Testis (tissue), 2 donors: ENCODE measurements at regions not wholly inside any gene's neighbourhood (a gene's known extent, or its start where the extent isn't known, plus 50 kb on each side); places are given as distances from the start of the nearest gene placed in this dataset.
A peak's percentile ranks its signal among the peaks of the same experiment; 100 is the strongest.

Source experiments
- DNase-seq: peaks from one replicate; pipeline ENCODE4 v3.0.0-alpha.2; 2019
- H3K27ac ChIP-seq, 2 donors: fragments of 200-600 bp; sonication (generic); one replicate each; pipeline ENCODE4 v1.5.1; 2019
- H3K27me3 ChIP-seq: fragments of 200-600 bp; sonication (generic); one replicate; pipeline ENCODE4 v1.5.1; 2019
- H3K36me3 ChIP-seq: fragments of 200-600 bp; sonication (generic); one replicate; pipeline ENCODE4 v1.5.1; 2017; ENCODE audit warnings: low read depth; ENCODE audit errors: missing control alignments
- H3K4me1 ChIP-seq: fragments of 200-600 bp; sonication (generic); one replicate; pipeline ENCODE4 v1.5.1; 2019
- H3K4me3 ChIP-seq, 2 donors: fragments of 200-600 bp; sonication (generic); one replicate each; pipeline ENCODE4 v1.5.1; 2017 to 2019
- H3K9me3 ChIP-seq: fragments of 200-600 bp; sonication (generic); one replicate; pipeline ENCODE4 v1.5.1; 2017
- POLR2A ChIP-seq: fragments of 450-650 bp; IDR thresholded peaks from one replicate; pipeline ENCODE4 v1.6.1; 2017; ENCODE audit warnings: antibody characterized with exemption, mild to moderate bottlenecking, moderate library complexity
- WGBS, 2 donors: methylation state at CpG; one replicate each; pipeline ENCODE4 v1.1.5; 2018; 5-methylcytosine and 5-hydroxymethylcytosine counted together
- intact Hi-C: fragments of 100-400 bp; cut with DNase I; formaldehyde crosslinking; loops from one replicate; pipeline ENCODE4 v1.15.1; 2023; ENCODE audit warnings: low total_unique reads
- TF ChIP-seq, protein P1 (sequence below), 3 experiments: fragments of 450-650 bp in 2 of 3; fragments of 200-600 bp in 1 of 3; sonication (generic) in 1 of 3; IDR thresholded peaks; one replicate each; pipeline ENCODE4 v1.5.1; 2016 to 2019; ENCODE audit warnings: antibody characterized with exemption in 3 of 3, mild to moderate bottlenecking in 2 of 3, moderate library complexity in 1 of 3

DNA sequence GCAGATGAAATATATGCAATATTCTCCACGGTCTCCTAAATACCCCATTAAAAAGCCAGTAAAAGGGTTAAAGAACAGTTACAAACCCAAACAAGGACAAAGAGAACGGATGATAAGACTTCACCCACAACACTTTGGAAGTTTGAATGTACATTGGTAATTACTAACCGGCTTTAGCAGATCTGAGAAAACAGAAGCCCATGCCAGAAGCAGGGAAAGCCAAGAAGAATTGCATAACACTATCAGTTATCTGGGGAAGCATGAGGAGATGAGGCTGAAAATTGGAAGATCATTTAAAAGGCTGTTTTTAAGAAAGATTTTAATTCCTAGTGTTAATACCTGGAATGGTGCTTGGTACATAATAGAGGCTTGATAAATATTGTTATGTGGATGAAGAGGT, 55.6 kb upstream of the MYBPC1 start:
- H3K4me3 ChIP-seq, result no peak overlapping the region
- 49 to 53% methylated on average over 3 of the region's 3 CpGs for WGBS, 2 donors
- TF ChIP-seq POLR2A, result no peak
- TF ChIP-seq, protein P1, sequence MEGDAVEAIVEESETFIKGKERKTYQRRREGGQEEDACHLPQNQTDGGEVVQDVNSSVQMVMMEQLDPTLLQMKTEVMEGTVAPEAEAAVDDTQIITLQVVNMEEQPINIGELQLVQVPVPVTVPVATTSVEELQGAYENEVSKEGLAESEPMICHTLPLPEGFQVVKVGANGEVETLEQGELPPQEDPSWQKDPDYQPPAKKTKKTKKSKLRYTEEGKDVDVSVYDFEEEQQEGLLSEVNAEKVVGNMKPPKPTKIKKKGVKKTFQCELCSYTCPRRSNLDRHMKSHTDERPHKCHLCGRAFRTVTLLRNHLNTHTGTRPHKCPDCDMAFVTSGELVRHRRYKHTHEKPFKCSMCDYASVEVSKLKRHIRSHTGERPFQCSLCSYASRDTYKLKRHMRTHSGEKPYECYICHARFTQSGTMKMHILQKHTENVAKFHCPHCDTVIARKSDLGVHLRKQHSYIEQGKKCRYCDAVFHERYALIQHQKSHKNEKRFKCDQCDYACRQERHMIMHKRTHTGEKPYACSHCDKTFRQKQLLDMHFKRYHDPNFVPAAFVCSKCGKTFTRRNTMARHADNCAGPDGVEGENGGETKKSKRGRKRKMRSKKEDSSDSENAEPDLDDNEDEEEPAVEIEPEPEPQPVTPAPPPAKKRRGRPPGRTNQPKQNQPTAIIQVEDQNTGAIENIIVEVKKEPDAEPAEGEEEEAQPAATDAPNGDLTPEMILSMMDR (IDR thresholded peaks at IDR 0.05), result no peak
- H3K9me3 ChIP-seq, result no peaks in the 10 kb centered on the region
- H3K27ac ChIP-seq, result no peak overlapping the region
- H3K27me3 ChIP-seq, result no peaks in the 10 kb centered on the region
- peak; percentile 16 for DNase-seq
- no peaks in the 10 kb centered on the region for H3K36me3 ChIP-seq
- no peaks in the 10 kb centered on the region for H3K4me1 ChIP-seq
- intact Hi-C loops, result no loop called here
